Tibial nerve (tissue), 4 donors: ENCODE measurements at regions not wholly inside any gene's neighbourhood (a gene's known extent, or its start where the extent isn't known, plus 50 kb on each side); places are given as distances from the start of the nearest gene placed in this dataset.

Experiments used
- DNase-seq, 2 donors: peaks; one replicate each; pipeline ENCODE4 v3.0.0-alpha.2; 2019; ENCODE audit warnings: low spot score in 2 of 2
- H3K27ac ChIP-seq, 4 donors: fragments of 200-600 bp; sonication (generic) in 3 of 4; one replicate each; pipeline ENCODE4 v1.5.1; 2017 to 2019; ENCODE audit warnings: mild to moderate bottlenecking in 1 of 4
- H3K27me3 ChIP-seq, 2 donors: fragments of 200-600 bp; sonication (generic) in 1 of 2; one replicate each; pipeline versions ENCODE4 v1.5.1 to v1.6.0; 2017 to 2019
- H3K36me3 ChIP-seq, 3 donors: fragments of 200-600 bp; sonication (generic); one replicate each; pipeline ENCODE4 v1.5.1; 2018 to 2019
- H3K4me1 ChIP-seq, 4 donors: fragments of 200-600 bp; sonication (generic) in 3 of 4; one replicate each; pipeline ENCODE4 v1.5.1; 2017 to 2019
- H3K4me3 ChIP-seq, 4 donors: fragments of 200-600 bp; sonication (generic) in 3 of 4; one replicate each; pipeline ENCODE4 v1.5.1; 2017 to 2019; ENCODE audit warnings: mild to moderate bottlenecking in 1 of 4, moderate library complexity in 1 of 4
- H3K9me3 ChIP-seq, 4 donors: fragments of 200-600 bp; sonication (generic) in 3 of 4; one replicate each; pipeline ENCODE4 v1.5.1; 2017 to 2019
- EP300 ChIP-seq, 2 donors: sonication (generic); formaldehyde crosslinking; IDR thresholded peaks; one replicate each; pipeline ENCODE4 v1.6.1; 2017; ENCODE audit warnings: antibody characterized with exemption in 2 of 2, mild to moderate bottlenecking in 1 of 2
- POLR2A ChIP-seq, 2 donors: fragments of 450-650 bp; IDR thresholded peaks; one replicate each; pipeline ENCODE4 v1.6.1; 2017; ENCODE audit warnings: antibody characterized with exemption in 2 of 2, mild to moderate bottlenecking in 2 of 2, moderate library complexity in 2 of 2
- WGBS, 2 donors: methylation state at CpG; one replicate each; pipeline ENCODE4 v1.1.5; 2018; 5-methylcytosine and 5-hydroxymethylcytosine counted together
- TF ChIP-seq, protein P1 (sequence below), 5 experiments: fragments of 200-600 bp in 3 of 5; fragments of 450-650 bp in 2 of 5; sonication (generic) in 3 of 5; IDR thresholded peaks; one replicate each; pipeline ENCODE4 v1.5.1; 2016 to 2019; ENCODE audit warnings: antibody characterized with exemption in 5 of 5, mild to moderate bottlenecking in 3 of 5, moderate library complexity in 2 of 5

- Histone ChIP-seq H3K27ac (no peak overlapping the region), H3K4me1 (no peaks in the 10 kb centered on the region), H3K4me3 (no peak overlapping the region), H3K9me3 (no peaks in the 10 kb centered on the region), H3K27me3 (no peaks in the 10 kb centered on the region), H3K36me3 (no peaks in the 10 kb centered on the region)
- no peak for DNase-seq
- 67 to 75% methylated on average over 2 of the region's 2 CpGs for WGBS, 2 donors
- no peak for TF ChIP-seq EP300 (IDR thresholded peaks at IDR 0.05)
- TF ChIP-seq POLR2A (IDR thresholded peaks at IDR 0.05): no peak
- TF ChIP-seq, protein P1, sequence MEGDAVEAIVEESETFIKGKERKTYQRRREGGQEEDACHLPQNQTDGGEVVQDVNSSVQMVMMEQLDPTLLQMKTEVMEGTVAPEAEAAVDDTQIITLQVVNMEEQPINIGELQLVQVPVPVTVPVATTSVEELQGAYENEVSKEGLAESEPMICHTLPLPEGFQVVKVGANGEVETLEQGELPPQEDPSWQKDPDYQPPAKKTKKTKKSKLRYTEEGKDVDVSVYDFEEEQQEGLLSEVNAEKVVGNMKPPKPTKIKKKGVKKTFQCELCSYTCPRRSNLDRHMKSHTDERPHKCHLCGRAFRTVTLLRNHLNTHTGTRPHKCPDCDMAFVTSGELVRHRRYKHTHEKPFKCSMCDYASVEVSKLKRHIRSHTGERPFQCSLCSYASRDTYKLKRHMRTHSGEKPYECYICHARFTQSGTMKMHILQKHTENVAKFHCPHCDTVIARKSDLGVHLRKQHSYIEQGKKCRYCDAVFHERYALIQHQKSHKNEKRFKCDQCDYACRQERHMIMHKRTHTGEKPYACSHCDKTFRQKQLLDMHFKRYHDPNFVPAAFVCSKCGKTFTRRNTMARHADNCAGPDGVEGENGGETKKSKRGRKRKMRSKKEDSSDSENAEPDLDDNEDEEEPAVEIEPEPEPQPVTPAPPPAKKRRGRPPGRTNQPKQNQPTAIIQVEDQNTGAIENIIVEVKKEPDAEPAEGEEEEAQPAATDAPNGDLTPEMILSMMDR (IDR thresholded peaks at IDR 0.05): no peak
Measured at GRCh38 chr10:106310596-106310995, 853.9 kb downstream of the SORCS1 start.

GRCh38 chr10:106309376-106309775, 855.1 kb downstream of the SORCS1 start:
- Histone ChIP-seq H3K36me3 (no peaks in the 10 kb centered on the region), H3K4me1 (no peaks in the 10 kb centered on the region), H3K27me3 (no peaks in the 10 kb centered on the region), H3K27ac (no peak overlapping the region), H3K4me3 (no peak overlapping the region), H3K9me3 (no peaks in the 10 kb centered on the region)
- TF ChIP-seq, protein P1 (IDR thresholded peaks at IDR 0.05): no peak
- DNase-seq: no peak
- 93 to 95% methylated on average over 2 of the region's 2 CpGs for WGBS, 2 donors

- no peak for TF ChIP-seq POLR2A (IDR thresholded peaks at IDR 0.05)
- TF ChIP-seq, protein P1 (IDR thresholded peaks at IDR 0.05): no peak
- TF ChIP-seq EP300 (IDR thresholded peaks at IDR 0.05): no peak
- WGBS, 2 donors: 82 to 83% methylated on average over 2 of the region's 2 CpGs
Measured at GRCh38 chr10:106308284-106308683, 856.2 kb downstream of the SORCS1 start.

DNA sequence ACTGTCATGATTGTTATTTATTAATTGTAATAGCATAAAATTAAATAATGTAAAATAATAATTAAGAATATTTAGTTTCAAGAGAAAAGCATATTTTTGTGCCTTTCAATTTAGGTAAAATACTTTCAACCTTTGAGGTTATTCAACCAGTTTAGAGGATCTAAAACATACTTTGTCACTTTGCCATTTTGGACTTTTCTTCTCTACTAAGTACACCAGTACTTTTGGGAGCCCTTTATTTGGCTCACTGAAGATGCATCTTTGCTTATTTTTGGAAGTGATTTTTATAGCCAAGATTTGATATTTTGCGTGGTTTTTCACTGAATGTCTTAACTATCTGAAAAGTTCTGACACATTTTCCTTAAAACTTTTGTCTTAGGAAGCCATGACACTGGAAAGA, 860.5 kb downstream of the SORCS1 start:
- Histone ChIP-seq H3K27me3 (no peaks in the 10 kb centered on the region), H3K27ac (no peak overlapping the region), H3K36me3 (no peaks in the 10 kb centered on the region), H3K9me3 (no peaks in the 10 kb centered on the region), H3K4me3 (no peak overlapping the region), H3K4me1 (no peaks in the 10 kb centered on the region)
- 57 to 70% methylated on average over 1 of the region's 1 CpG for WGBS, 2 donors
- no peak for DNase-seq
- no peak for TF ChIP-seq POLR2A (IDR thresholded peaks at IDR 0.05)
- TF ChIP-seq, protein P1 (IDR thresholded peaks at IDR 0.05): no peak
- TF ChIP-seq EP300 (IDR thresholded peaks at IDR 0.05): no peak

More at GRCh38 chr10:106308284-106308683, 856.2 kb downstream of the SORCS1 start:
- no peak overlapping the region for H3K4me3 ChIP-seq
- H3K9me3 ChIP-seq: no peaks in the 10 kb centered on the region
- no peaks in the 10 kb centered on the region for H3K36me3 ChIP-seq
- no peaks in the 10 kb centered on the region for H3K27me3 ChIP-seq
- no peak for DNase-seq
- no peak overlapping the region for H3K27ac ChIP-seq
- no peaks in the 10 kb centered on the region for H3K4me1 ChIP-seq

- no peaks in the 10 kb centered on the region for H3K36me3 ChIP-seq
- no peaks in the 10 kb centered on the region for H3K4me1 ChIP-seq
- no peaks in the 10 kb centered on the region for H3K9me3 ChIP-seq
- H3K27ac ChIP-seq: no peak overlapping the region
- 62 to 63% methylated on average over 4 of the region's 4 CpGs for WGBS, 2 donors
- TF ChIP-seq EP300 (IDR thresholded peaks at IDR 0.05) (no peak), POLR2A (IDR thresholded peaks at IDR 0.05) (no peak)
- TF ChIP-seq, protein P1 (IDR thresholded peaks at IDR 0.05): no peak
- no peak for DNase-seq
- no peaks in the 10 kb centered on the region for H3K27me3 ChIP-seq
- H3K4me3 ChIP-seq: no peak overlapping the region
Measured at GRCh38 chr10:106302961-106303360, 861.5 kb downstream of the SORCS1 start.
